ENCODE measurements at regions not wholly inside any gene's neighbourhood (a gene's known extent, or its start where the extent isn't known, plus 50 kb on each side); places are given as distances from the start of the nearest gene placed in this dataset.
"Not testable (repeated sequence)": the region's sequence is repeated elsewhere in the genome, so short reads cannot be mapped to it uniquely, and the experiment has no call there.

- BruUV-seq (replicated peaks) = no TSS peak
- CTCF ChIA-PET = no interaction called here
Measured at GRCh38 chr6:125453516-125453915, 151.7 kb upstream of the HDDC2 start.

GRCh38 chr6:125454351-125454750 is 152.6 kb upstream of the HDDC2 start:
- no peaks in the 10 kb centered on the region for H3K9me3 ChIP-seq (ENCODE audit: low read length)
- CTCF ChIA-PET = no interaction called here
- DNase-seq = no peak
- TF ChIP-seq EZH2 (IDR thresholded peaks at IDR 0.05; ENCODE audit: low read length, unreplicated experiment) (no peak), EZH2phosphoT487 (IDR thresholded peaks at IDR 0.05; ENCODE audit: borderline replicate concordance, low read length) (no peak)
- TF ChIP-seq, protein P1, sequence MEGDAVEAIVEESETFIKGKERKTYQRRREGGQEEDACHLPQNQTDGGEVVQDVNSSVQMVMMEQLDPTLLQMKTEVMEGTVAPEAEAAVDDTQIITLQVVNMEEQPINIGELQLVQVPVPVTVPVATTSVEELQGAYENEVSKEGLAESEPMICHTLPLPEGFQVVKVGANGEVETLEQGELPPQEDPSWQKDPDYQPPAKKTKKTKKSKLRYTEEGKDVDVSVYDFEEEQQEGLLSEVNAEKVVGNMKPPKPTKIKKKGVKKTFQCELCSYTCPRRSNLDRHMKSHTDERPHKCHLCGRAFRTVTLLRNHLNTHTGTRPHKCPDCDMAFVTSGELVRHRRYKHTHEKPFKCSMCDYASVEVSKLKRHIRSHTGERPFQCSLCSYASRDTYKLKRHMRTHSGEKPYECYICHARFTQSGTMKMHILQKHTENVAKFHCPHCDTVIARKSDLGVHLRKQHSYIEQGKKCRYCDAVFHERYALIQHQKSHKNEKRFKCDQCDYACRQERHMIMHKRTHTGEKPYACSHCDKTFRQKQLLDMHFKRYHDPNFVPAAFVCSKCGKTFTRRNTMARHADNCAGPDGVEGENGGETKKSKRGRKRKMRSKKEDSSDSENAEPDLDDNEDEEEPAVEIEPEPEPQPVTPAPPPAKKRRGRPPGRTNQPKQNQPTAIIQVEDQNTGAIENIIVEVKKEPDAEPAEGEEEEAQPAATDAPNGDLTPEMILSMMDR (conservative IDR thresholded peaks at IDR 0.05; ENCODE audit: low read depth, low read length) = no peak
- no peak overlapping the region for H2AFZ ChIP-seq (ENCODE audit: low read length)
- 0 out of 2 replicates have a peak, but pooled peaks cover 4% of the 10 kb centered on the region for H3K27me3 ChIP-seq (ENCODE audit: low read length)
- H4K20me1 ChIP-seq (ENCODE audit: low read length) = no peaks in the 10 kb centered on the region
- no peak for ATAC-seq
- no peak overlapping the region for H3K9ac ChIP-seq (ENCODE audit: low read length)
- no peaks in the 10 kb centered on the region for H3K79me2 ChIP-seq (ENCODE audit: low read length)
- POLR2A ChIA-PET (ENCODE audit: unreplicated experiment) = no interaction called here
- H3K36me3 ChIP-seq (ENCODE audit: low read depth, low read length) = no peaks in the 10 kb centered on the region
- no peaks in the 10 kb centered on the region for H3F3A ChIP-seq (ENCODE audit: low read length, unreplicated experiment)
- no peaks in the 10 kb centered on the region for H3K9me2 ChIP-seq (replicated peaks; ENCODE audit: low read length)
- no TSS peak for BruUV-seq (replicated peaks)
- H3K4me3 ChIP-seq (ENCODE audit: low read length) = no peak overlapping the region
- intact Hi-C loops (cut with micrococcal nuclease) = no loop called here
- H3K27ac ChIP-seq (ENCODE audit: low read length) = no peak overlapping the region
- H3K4me2 ChIP-seq (ENCODE audit: low read length) = no peak overlapping the region
- no peaks in the 10 kb centered on the region for H3K4me1 ChIP-seq (ENCODE audit: insufficient read depth, low read length)

More at GRCh38 chr6:125453516-125453915, 151.7 kb upstream of the HDDC2 start:
- Histone ChIP-seq H2AFZ (ENCODE audit: low read length) (no peak overlapping the region), H3F3A (ENCODE audit: low read length, unreplicated experiment) (no peaks in the 10 kb centered on the region), H3K36me3 (ENCODE audit: low read depth, low read length) (no peaks in the 10 kb centered on the region), H3K9me3 (ENCODE audit: low read length) (no peaks in the 10 kb centered on the region), H3K9ac (ENCODE audit: low read length) (no peak overlapping the region), H3K4me2 (ENCODE audit: low read length) (no peak overlapping the region), H3K27me3 (ENCODE audit: low read length) (0 out of 2 replicates have a peak, but pooled peaks cover 4% of the 10 kb centered on the region), H3K4me3 (ENCODE audit: low read length) (no peak overlapping the region), H3K4me1 (ENCODE audit: insufficient read depth, low read length) (no peaks in the 10 kb centered on the region), H3K27ac (ENCODE audit: low read length) (no peak overlapping the region), H3K79me2 (ENCODE audit: low read length) (no peaks in the 10 kb centered on the region), H4K20me1 (ENCODE audit: low read length) (no peaks in the 10 kb centered on the region), H3K9me2 (replicated peaks; ENCODE audit: low read length) (no peaks in the 10 kb centered on the region)
- TF ChIP-seq, protein P1 (conservative IDR thresholded peaks at IDR 0.05; ENCODE audit: low read depth, low read length) = no peak
- no peak for TF ChIP-seq EZH2phosphoT487 (IDR thresholded peaks at IDR 0.05; ENCODE audit: borderline replicate concordance, low read length)
- TF ChIP-seq EZH2 (IDR thresholded peaks at IDR 0.05; ENCODE audit: low read length, unreplicated experiment) = no peak
- ATAC-seq = no peak
- POLR2A ChIA-PET (ENCODE audit: unreplicated experiment) = no interaction called here
- intact Hi-C loops (cut with micrococcal nuclease) = no loop called here
- DNase-seq = no peak

- DNase-seq; H3K4me2 ChIP-seq (ENCODE audit: low read length); H3K27me3 ChIP-seq (ENCODE audit: low read length); intact Hi-C loops (cut with micrococcal nuclease); CTCF ChIA-PET; POLR2A ChIA-PET (ENCODE audit: unreplicated experiment); H3K4me3 ChIP-seq (ENCODE audit: low read length); H3K27ac ChIP-seq (ENCODE audit: low read length); H3K79me2 ChIP-seq (ENCODE audit: low read length); H3K9ac ChIP-seq (ENCODE audit: low read length); H3K4me1 ChIP-seq (ENCODE audit: insufficient read depth, low read length); BruUV-seq (replicated peaks); H2AFZ ChIP-seq (ENCODE audit: low read length); ATAC-seq; H3K9me3 ChIP-seq (ENCODE audit: low read length); H3K36me3 ChIP-seq (ENCODE audit: low read depth, low read length); H3K9me2 ChIP-seq (replicated peaks; ENCODE audit: low read length); H3F3A ChIP-seq (ENCODE audit: low read length, unreplicated experiment); H4K20me1 ChIP-seq (ENCODE audit: low read length): not testable (repeated sequence)
Measured at GRCh38 chr6:125458493-125458892, 156.7 kb upstream of the HDDC2 start.

DNA sequence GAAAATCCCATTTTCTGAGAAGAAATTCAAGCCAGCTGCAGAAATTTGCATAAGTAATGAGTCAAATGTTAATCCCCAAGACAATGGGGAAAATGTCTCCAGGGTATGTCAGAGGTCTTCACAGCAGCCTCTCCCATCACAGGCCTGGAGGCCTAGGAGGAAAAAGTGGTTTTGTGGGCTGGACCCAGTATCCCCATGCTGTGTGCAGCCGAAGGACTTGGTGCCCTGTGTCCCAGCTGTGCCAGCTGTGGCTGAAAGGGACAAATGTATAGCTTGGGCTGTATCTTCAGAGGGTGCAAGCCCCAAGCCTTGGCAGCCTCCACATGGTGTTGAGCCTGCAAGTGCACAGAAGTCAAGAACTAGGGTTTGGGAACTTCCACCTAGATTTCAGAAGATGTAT is 163.6 kb upstream of the HDDC2 start:
- POLR2A ChIA-PET (ENCODE audit: unreplicated experiment); H2AFZ ChIP-seq (ENCODE audit: low read length); H3K36me3 ChIP-seq (ENCODE audit: low read depth, low read length); H3K79me2 ChIP-seq (ENCODE audit: low read length); intact Hi-C loops (cut with micrococcal nuclease); H3F3A ChIP-seq (ENCODE audit: low read length, unreplicated experiment); H3K27ac ChIP-seq (ENCODE audit: low read length); H3K9me2 ChIP-seq (replicated peaks; ENCODE audit: low read length); H3K27me3 ChIP-seq (ENCODE audit: low read length); DNase-seq; BruUV-seq (replicated peaks); H3K4me3 ChIP-seq (ENCODE audit: low read length); CTCF ChIA-PET; H4K20me1 ChIP-seq (ENCODE audit: low read length); H3K4me1 ChIP-seq (ENCODE audit: insufficient read depth, low read length); H3K9me3 ChIP-seq (ENCODE audit: low read length); H3K4me2 ChIP-seq (ENCODE audit: low read length); ATAC-seq; H3K9ac ChIP-seq (ENCODE audit: low read length): not testable (repeated sequence)

All from PC-3 (cell line).